Keratinocyte (primary cell): ENCODE measurements at regions not wholly inside any gene's neighbourhood (a gene's known extent, or its start where the extent isn't known, plus 50 kb on each side); places are given as distances from the start of the nearest gene placed in this dataset.

ENCODE experiments used
- EZH2 ChIP-seq: IDR thresholded peaks from one replicate; pipeline ENCODE4 v1.6.1; 2012; ENCODE audit warnings: inconsistent platforms, mild to moderate bottlenecking, low read length, moderate library complexity
- TF ChIP-seq, protein P1 (sequence below), 3 experiments: IDR thresholded peaks in 1 of 3; conservative IDR thresholded peaks in 1 of 3; optimal IDR thresholded peaks in 1 of 3; 2 replicates in 2 of 3; 3 replicates in 1 of 3; pipeline versions ENCODE3 to v1.5.1; 2011; ENCODE audit warnings: low read length in 3 of 3, mild to moderate bottlenecking in 3 of 3, moderate library complexity in 2 of 3, control low read depth in 1 of 3, inconsistent platforms in 1 of 3; ENCODE audit not compliant: insufficient read depth in 2 of 3; ENCODE audit errors: extremely low read depth in 1 of 3

DNA sequence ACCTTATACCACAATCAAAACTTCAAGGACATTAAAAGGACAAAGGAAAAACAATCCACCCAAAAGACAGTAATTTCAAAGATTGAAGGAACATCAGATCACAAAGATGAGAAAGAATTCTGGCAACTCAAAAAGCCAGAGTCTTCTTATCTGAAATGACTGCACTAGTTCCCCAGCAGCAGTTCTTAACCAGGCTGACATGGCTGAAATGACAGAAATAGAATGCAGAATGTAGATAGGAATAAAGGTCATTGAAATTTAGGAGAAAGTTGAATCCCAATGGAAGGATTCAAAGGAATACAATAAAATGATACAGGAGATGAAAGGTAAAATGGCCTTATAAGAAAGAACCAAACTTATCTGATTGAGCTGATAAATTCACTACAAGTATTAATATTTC, 231.4 kb downstream of the CD109 start:
- TF ChIP-seq, protein P1, sequence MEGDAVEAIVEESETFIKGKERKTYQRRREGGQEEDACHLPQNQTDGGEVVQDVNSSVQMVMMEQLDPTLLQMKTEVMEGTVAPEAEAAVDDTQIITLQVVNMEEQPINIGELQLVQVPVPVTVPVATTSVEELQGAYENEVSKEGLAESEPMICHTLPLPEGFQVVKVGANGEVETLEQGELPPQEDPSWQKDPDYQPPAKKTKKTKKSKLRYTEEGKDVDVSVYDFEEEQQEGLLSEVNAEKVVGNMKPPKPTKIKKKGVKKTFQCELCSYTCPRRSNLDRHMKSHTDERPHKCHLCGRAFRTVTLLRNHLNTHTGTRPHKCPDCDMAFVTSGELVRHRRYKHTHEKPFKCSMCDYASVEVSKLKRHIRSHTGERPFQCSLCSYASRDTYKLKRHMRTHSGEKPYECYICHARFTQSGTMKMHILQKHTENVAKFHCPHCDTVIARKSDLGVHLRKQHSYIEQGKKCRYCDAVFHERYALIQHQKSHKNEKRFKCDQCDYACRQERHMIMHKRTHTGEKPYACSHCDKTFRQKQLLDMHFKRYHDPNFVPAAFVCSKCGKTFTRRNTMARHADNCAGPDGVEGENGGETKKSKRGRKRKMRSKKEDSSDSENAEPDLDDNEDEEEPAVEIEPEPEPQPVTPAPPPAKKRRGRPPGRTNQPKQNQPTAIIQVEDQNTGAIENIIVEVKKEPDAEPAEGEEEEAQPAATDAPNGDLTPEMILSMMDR (optimal IDR thresholded peaks at IDR 0.05 in 1 of 3, IDR thresholded peaks at IDR 0.05 in 1 of 3, conservative IDR thresholded peaks at IDR 0.05 in 1 of 3; ENCODE audit: extremely low read depth in 1 of 3, insufficient read depth in 2 of 3, low read length in 3 of 3): no peak
- TF ChIP-seq EZH2: no peak
